ENCODE measurements at regions not wholly inside any gene's neighbourhood (a gene's known extent, or its start where the extent isn't known, plus 50 kb on each side); places are given as distances from the start of the nearest gene placed in this dataset.

- TF ChIP-seq EZH2 (IDR thresholded peaks at IDR 0.05; ENCODE audit: borderline replicate concordance) (no peak), CTCF (IDR thresholded peaks at IDR 0.05; ENCODE audit: poor library complexity) (no peak), EZH2phosphoT487 (IDR thresholded peaks at IDR 0.05; ENCODE audit: low read depth, severe bottlenecking, unreplicated experiment) (no peak)
These were observed 114.0 kb downstream of the FAM174B start for GRCh38 chr15:92541291-92542200.
